NCI-H2227 treated with DMSO at 0.1 percent for 48 hours (cell line): ENCODE measurements at regions not wholly inside any gene's neighbourhood (a gene's known extent, or its start where the extent isn't known, plus 50 kb on each side); places are given as distances from the start of the nearest gene placed in this dataset.
"Not testable (repeated sequence)": the region's sequence is repeated elsewhere in the genome, so short reads cannot be mapped to it uniquely, and the experiment has no call there.

Experiments used
- DNase-seq: peaks from one replicate; lab custom pipeline; 2025; lab: John Stamatoyannopoulos, UW

DNA sequence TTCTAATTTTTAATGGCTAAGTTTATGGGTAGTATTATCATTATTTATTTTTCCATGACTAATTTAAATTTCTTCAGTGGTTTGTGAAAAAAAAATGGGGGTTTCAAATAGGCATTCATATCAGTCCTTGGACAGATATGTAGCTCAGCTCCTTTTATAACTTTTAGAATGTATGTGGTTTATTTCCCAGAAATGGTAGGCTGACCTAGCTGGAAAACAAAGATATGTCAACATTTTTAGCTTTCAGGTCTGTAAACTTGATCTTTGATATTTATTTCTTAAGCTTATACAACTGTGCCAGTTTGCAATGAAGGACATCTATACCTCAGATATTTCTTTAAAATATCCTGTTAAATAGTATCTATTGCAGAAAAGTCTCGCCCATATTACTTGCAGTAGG is 1815.5 kb downstream of the SLITRK5 start:
- no peak for DNase-seq

DNA sequence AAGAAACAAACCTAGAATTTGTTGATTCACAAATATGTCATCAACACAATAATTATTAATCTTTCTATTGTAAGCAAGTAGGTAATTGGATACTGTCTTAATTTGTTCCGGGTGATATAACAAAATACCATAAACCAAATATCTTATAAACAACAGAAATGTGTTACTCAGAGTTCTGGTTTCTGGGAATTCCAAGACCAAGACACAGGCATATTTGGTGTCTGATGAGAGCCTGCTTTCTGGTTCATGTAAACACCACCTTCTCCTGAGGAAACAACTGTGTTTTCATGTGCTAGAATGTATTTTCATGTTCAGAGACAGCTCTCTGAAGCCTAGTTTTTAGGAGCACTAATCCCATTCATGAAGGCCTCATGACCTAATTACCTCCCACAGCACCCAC is 1819.5 kb downstream of the SLITRK5 start:
- DNase-seq = no peak

DNA sequence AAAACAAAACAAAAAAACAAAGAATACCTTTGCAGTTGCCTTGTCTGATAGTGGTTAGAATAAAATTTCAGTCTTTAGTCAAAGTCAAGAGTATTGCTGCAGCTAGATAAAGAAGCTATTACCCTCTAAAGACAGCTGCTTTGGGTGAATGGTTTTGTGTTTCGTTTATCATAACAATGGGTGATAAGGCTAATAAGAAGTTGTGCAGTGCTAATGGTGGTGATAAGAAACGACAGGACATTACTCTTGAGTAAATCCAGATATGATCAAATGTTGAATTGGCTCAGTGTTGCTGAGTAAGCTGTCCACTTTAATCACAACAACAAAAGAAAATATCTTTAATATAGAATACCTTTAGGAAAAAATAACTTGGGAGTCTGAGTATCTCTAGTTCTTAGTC is 1825.3 kb downstream of the SLITRK5 start:
- no peak for DNase-seq

DNA sequence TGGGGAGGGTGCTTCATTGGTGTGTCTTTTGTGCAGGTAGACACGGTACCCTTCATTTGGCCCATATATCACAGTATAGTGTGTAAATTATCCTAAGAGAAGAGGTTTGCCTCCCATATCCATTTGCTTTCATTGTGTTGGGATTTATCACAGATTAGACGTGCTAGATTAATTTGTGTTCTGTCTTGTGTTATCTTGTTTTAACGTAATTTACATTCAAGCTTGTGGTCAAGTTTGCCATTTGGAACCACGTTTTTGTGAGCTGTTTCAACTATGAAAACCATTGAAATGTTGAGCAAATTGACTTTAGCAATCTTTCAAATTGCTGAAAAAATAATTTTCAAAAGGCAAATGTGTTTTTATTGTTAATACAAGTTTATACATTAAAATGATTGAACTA is 1826.5 kb downstream of the SLITRK5 start:
- no peak for DNase-seq

DNA sequence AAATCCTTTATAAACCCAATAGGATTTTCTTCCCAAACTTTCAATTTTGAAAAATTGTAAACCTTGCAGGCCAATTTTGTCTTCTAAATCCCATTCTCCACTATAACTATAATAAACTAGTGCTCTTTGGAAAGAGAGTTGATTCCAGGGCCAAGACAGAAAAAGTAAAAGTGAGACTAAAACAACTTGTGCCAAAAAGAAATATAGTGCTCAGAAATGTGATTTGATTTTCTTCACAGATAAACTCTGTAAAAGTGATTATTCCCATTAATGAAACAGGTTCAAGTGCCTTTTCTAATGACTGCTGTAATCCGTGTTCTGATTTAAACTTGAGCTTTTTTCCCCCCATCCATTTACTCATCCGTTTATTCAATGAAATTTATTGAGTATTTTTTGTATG is 1831.1 kb downstream of the SLITRK5 start:
- no peak for DNase-seq

DNA sequence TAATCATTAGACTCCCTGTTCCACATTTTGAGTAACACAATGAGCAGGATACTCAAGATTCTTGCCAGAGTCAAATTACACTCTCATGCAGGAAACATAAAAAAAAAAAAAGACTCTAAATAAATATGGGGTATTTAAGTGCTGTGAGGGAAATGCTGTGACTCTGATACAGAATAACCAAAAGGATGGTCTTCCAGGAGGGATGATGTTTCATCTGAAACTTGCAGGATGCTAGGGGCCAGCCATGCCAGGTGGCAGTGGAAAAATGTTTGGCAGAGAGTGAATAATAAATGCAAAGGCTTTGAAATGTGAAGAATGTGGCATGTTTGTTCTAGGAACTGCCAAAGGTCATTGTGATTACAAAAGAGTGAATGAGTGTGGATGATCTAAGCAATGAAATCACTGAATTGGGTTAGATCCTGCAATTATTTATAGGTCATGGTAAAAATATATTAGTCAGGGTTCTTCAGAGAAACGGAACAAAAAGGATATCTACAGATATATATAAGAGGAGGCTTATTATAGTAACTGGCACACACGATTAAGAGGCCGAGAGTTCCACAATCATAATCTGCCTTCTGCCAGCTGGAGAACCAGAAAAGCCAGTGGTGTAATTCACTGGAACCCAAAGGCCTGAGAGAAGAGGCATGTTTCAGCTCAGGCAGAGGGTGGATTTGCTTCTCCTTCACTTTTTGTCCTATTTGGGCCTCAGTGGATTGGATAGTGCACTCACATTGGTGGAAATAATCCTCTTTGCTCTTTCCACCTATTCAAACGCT is 1832.8 kb upstream of the MIR17HG start:
- peak; percentile 12 for DNase-seq

DNA sequence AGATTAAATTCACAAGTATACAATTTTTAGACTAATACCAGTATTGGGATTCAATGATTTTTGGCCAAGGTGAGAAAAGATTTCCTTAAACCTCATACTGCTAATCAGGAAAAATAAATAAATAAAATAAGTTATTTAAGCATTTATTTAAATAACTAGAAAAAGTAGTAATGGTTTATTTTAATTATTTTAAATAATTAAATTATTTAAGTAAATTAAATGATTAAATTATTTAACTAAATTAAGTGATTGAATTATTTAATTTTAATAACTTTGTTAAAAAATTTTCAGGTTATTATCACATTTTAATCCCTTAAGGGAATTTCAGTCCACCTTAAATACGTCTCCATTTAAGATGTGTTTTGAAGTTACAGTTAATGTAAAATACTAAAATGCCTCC is 1831.5 kb upstream of the MIR17HG start:
- DNase-seq = no peak

DNA sequence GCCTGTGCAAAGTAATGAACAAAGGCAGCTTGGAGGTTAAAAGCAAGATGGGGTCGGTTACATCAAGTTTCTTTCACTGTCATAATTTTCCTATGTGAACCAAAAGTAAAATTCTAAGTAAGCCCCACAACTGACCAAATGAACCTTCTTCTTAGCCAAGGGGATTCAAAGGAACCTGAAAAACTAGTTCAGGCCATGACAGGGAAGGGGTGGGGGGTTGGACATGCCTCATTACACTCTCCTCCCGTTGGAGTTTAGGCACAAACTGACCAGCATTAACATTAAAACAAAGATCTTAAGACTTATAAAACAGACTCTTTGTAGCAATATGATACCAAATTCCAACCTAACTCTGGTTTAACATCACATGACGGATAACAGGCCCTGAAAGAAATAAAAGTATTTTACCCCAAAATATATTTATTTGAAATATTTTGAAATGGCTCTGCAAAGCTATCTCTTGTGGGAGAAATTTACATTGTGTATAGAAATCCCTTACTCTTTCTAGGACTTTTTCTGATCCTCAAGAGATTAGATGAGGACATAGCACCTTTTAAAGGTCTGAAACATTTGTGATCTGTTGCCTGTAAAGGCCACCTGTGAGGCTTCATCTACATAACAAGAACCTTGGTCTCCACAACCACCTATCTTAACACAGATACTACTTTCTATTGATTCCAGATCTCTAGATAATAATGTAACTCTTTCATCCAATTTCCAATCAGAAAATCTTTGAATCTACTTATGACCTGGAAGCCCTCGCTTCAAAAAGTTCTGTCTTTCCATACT is 1829.0 kb upstream of the MIR17HG start:
- DNase-seq = no peak

DNA sequence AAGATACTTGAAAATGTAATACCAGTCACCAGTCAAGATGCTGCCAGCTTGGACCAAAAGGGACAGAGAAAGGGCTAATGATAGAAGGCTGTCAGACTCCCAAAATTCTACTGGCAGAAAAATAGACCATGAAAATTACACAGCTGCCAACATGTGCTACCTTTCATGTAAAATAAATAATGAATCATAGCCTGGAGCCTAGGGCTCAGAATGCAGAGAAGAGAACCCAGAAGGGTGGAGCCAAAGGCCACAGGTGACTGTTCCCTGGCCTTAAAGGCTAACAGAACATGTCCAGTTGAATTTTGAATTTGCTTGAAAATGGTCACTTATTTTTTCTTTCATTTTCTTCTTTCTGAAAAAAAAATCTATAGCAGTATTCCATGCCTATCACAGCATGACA is 1827.0 kb upstream of the MIR17HG start:
- no peak for DNase-seq

DNA sequence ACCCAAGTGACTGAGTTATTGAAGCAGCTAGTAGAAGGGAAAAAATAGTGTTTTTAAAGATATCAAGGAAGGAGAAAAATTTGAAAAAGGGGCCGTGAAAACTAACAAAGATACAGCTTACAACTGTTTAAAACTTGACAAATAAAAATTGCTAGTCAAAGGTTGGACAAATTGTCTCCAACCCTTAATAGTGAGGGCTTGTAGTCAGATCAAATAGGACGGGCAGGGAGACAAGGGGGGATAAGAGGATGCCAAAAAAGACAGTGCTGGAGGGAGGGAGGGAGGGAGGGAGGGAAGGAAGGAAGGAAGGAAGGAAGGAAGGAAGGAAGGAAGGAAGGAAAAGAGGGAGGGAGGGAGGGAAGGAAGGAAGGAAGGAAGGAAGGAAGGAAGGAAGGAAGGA is 1825.8 kb upstream of the MIR17HG start:
- DNase-seq = not testable (repeated sequence)

DNA sequence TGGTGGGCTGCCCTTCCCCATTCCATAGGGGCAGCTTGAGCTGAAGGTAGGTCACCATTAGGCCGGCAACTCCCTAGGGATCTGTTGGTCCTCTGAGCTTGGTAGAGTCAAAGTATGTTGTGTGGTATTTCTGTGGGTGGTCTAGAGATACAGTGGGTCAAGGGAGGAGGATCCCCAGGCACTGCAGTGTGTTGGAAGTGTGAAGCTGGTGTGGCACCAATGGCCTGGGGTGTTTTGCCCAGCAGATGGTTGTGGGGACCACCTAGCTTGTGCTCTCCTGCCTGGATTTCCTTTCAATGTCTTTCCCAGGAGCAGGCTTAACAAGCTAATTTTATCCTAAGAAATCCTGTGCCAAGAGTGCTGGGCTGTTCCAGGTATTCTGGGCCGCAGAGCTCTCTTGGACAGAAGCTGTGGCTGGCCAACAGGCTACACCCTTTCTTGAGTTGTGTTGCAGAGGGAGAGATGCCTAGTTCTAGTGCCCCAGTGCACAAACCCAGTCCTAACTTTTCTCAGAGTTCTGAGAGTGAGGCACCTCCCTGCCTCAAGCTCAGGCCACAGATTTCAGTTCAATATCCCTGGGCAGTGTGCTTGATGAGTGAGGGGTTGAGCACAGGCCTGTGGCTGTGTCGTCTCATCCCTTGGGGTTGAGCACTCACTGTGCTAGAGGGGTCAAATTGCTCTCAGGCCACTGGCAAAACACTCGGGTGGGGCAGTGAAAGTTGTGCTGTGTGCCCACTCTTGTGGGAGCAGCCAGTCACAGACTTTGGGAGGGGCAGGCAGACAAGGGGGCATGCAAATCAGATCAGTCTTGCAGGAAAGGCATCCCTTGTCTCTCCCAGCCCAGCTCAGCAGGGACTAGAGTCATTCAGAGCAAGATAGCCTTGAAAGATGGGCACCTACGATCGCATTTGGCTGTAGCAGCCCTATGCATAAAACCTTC is 1806.1 kb upstream of the MIR17HG start:
- no peak for DNase-seq

DNA sequence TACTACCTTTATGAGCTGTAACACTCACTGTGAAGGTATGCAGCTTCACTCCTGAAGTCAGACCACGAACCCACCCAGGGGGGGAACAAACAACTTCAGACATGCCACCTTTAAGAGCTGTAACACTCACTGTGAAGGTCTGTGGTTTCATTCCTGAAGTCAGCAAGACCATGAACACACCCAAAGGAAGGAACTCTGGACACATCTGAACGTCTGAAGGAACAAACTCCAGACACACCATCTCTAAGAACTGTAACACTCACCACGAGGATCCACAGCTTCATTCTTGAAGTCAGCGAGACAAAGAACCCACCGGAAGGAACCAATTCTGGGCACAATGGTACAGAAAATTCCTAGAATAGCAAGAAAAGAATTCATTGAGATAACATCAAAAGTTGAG is 1796.5 kb upstream of the MIR17HG start:
- no peak for DNase-seq

DNA sequence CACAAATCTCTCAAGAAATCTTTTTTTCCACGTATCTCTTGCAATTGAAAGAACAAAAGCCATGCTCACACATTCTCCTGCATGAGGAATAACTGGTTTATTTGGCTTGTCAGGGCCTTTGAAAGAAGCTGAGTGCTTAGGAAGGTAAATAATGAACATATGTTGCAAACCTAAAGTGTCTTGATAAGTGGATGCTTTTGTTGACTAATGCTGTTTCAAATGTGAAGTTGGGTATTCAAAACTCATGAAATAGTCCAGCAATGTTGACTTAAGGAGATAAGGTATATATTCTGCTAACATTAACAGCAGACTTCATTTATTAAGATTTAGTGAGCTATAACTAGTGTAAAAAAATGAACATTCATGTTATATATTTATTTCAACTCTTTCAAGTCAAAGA is 1792.7 kb upstream of the MIR17HG start:
- DNase-seq = peak; percentile 5

DNA sequence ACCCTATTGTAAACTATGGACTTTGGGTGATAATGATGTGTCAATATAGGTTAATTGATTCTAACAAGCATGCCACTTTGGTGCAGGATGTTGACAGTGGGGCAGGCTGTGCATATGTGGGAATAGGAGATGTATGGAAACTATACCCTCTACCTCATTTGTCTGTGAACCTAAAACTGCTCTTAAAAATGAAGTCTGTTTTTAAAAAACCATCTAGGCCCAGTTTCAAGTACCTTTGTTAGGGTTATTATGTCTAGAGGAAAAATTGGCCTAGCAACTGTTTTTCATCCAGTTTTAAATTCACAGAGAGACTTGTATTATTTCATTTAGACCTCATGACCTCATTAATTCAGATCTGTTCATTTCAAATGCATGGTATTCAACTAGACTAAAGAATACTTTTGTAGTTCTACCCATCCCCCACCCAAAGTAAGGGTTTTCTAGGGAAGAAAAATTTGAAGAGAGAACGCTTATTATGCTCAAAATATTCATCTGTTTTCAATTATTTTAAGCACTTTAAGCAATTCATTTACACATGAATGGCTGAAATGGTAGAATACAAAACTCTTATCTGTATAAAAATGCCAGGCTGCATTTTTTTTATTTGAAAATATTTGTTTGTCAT is 1781.9 kb upstream of the MIR17HG start:
- DNase-seq = no peak

DNA sequence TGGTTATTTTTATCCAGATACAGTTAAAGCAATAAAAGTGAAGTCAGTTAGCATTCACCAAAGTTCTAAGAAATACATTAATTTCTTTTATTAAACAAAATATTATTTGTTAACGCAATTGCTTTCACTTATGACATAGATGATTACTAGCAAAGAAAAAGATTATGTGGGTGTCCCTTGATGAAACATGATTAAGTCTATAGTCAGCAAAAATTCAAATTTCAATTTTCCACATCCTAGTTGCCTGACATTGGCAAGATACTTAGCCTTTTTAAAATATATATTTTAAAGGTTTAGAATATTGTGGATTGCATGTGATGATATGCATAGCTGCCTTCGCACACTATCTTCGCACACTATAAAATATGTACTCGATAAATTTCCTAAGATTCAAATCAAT is 1780.5 kb upstream of the MIR17HG start:
- no peak for DNase-seq

DNA sequence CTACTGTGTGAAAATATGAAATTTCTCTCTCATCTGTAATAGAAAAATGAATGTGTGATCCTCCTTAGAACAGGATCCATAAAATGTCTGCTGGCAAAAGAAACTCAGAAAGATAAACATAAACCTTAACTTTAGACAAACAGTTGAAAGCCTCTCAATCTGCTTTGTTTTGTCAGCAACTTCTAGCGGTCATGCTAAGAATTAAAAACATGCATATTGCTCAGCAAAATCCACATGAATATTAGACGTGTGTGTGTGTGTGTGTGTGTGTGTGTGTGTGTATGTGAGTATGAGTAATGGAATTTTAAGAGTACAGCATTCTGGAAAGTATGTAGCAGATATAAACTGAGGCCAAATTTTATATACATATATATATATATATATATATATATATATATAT is 1779.2 kb upstream of the MIR17HG start:
- no peak for DNase-seq

DNA sequence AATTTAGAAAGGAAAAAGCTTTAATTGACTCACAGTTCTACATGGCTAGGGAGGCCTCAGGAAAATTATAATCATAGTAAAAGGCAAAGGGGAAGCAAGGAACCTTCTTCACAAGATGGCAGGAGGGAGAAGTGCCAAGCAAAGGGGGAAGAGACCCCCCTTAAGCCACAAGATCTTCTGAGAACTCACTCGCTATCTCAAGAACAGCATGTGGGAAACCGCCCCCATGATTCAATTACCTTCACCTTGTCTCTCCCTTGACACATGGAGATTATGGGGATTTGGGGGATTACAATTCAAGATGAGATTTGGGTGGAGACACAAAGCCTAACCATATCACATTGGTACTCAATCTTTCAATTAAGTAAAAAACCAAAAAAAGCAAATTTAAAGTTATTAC is 1778.7 kb upstream of the MIR17HG start:
- DNase-seq = no peak

DNA sequence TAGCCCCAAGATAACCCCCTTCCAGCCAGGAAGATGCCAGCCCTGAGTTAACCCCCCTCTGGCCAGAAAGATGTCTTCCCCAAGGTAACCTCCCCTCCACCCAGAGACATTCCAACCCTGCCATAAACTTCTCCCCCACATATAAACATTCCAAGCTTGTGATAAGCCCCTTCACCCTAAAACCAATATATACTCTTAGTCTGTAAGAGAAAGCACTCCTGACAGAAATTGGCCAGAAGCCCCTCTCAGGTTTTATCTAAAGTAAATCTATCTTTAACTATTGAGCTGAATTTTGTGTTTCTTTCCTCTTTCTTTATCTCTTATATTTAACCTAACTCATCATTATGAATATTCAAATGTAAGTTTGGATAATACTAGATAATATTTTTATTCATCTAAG is 1775.8 kb upstream of the MIR17HG start:
- DNase-seq = no peak

DNA sequence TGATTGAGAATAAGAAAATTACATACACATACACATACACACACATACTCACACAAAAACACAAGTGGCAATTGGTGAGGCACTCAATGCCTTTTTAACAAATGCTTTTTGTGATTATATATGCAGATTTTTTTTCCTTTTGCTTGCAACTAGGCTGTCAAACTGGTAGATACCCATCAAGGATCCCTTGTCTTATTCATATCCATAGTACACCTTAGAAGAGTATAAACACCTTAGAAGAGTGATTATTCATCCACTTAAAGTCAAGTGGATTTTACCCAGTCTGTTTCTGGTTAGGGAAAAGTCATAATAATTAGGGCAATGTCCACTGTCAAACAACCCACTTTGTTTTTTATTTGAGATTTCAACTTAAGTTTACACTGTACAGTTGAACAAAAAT is 1773.4 kb upstream of the MIR17HG start:
- DNase-seq = no peak

DNA sequence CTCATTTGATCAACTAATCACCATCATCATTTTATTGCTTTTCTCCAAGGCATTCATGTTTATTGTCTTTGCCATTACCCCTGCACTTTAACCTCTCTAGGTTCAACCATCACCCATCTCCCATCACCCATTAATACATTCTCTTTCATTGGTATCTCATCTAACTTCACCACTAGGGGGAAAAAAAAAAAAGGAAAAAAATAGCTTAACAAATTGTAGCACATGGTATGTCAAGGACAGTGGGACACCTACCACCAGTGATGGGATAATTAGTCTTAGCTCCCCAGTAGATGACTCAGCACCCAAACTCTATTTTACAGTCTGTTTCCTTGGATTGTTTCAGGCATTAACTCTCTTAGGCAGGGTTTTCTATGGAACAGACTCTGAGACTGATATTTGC is 1770.2 kb upstream of the MIR17HG start:
- no peak for DNase-seq

DNA sequence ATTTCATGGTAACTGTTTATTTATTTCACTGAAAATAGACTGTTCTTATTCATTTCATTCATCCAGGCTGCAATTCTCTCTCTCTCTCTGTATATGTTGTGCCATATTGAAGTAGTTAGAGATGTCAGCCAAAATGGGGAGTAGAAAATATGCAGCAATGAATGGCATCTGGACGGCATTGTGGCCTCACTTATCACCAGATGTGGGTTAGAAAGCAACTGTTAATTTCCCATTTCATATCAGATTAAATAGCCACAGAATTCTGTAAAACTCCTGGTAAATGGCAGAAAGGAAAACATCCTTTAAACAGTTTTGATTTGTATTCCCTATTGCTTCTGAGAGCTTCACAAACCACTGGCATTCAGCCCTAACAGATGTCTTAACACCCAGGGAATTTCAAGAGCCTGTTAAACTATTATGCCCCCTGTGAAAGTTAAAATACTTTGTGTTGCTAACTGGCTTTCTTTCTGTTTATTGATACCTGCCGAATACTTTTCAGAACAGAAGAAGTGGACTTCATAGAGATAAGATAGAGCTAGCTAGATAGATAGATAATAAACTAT is 1763.3 kb upstream of the MIR17HG start:
- DNase-seq = no peak

DNA sequence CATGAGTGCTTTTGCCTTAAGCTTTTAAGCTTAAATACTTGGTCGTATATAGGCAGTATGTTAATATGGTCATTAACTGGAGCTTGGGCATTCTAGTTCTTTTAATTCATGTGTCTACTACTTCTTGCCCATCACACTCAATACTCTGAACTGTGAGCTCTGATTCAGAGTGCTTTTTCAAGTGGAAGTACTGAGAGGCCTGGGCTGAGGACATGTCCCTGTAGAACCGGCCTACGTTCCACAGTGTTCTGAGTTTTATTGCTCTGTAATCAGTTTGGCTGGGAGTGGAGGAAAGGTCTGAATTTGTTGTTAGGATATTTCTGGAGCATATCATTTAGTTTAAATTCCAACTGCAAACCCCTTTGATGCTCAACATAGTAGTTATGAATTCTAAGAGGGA is 1744.8 kb upstream of the MIR17HG start:
- no peak for DNase-seq
